ENCODE measurements at regions not wholly inside any gene's neighbourhood (a gene's known extent, or its start where the extent isn't known, plus 50 kb on each side); places are given as distances from the start of the nearest gene placed in this dataset.

GRCh38 chr5:73365990-73366667 is 82.4 kb downstream of the FOXD1 start:
- TF ChIP-seq CTCF (IDR thresholded peaks at IDR 0.05; ENCODE audit: extremely low read depth, low read depth, low read length), result no peak
- H3K4me2 ChIP-seq (ENCODE audit: insufficient read depth, low read length), result peak overlapping the region; percentile 56
- DNase-seq (ENCODE audit: insufficient read length, low spot score, missing footprints), result no peak

GRCh38 chr5:73365301-73365853 is 83.2 kb downstream of the FOXD1 start:
- H3K27ac ChIP-seq (ENCODE audit: low read depth, low read length), result peak overlapping the region; percentile 81
- no peaks in the 10 kb centered on the region for H3K79me2 ChIP-seq (ENCODE audit: insufficient read depth, low read length)
- TF ChIP-seq CTCF (IDR thresholded peaks at IDR 0.05; ENCODE audit: extremely low read depth, low read depth, low read length), result no peak
- H3K4me3 ChIP-seq (ENCODE audit: insufficient read depth, low read length), result no peak overlapping the region
- H3K9me3 ChIP-seq (ENCODE audit: low read depth, low read length), result no peaks in the 10 kb centered on the region
- no peak overlapping the region for H2AFZ ChIP-seq (ENCODE audit: low read length)
- no peaks in the 10 kb centered on the region for H3K36me3 ChIP-seq (ENCODE audit: insufficient read depth, low read length)
- no peaks in the 10 kb centered on the region for H4K20me1 ChIP-seq (ENCODE audit: insufficient read depth, low read length)
- DNase-seq (ENCODE audit: insufficient read length, low spot score, missing footprints), result peak; percentile 81
- peaks cover 35% of the 10 kb centered on the region for H3K4me1 ChIP-seq (ENCODE audit: insufficient read depth, low read length)
- H3K4me2 ChIP-seq (ENCODE audit: insufficient read depth, low read length), result peak overlapping the region; percentile 56
- no peaks in the 10 kb centered on the region for H3K27me3 ChIP-seq (ENCODE audit: insufficient read depth, low read length)

More at GRCh38 chr5:73365990-73366667, 82.4 kb downstream of the FOXD1 start:
- Histone ChIP-seq H3K27me3 (ENCODE audit: insufficient read depth, low read length) (no peaks in the 10 kb centered on the region), H3K9me3 (ENCODE audit: low read depth, low read length) (no peaks in the 10 kb centered on the region), H3K36me3 (ENCODE audit: insufficient read depth, low read length) (no peaks in the 10 kb centered on the region), H3K4me1 (ENCODE audit: insufficient read depth, low read length) (peaks cover 42% of the 10 kb centered on the region), H3K4me3 (ENCODE audit: insufficient read depth, low read length) (no peak overlapping the region), H3K79me2 (ENCODE audit: insufficient read depth, low read length) (no peaks in the 10 kb centered on the region), H4K20me1 (ENCODE audit: insufficient read depth, low read length) (no peaks in the 10 kb centered on the region), H3K27ac (ENCODE audit: low read depth, low read length) (peak overlapping the region; percentile 81), H2AFZ (ENCODE audit: low read length) (peak overlapping the region; percentile 38)

GRCh38 chr5:73363911-73364730 is 84.5 kb downstream of the FOXD1 start:
- no peaks in the 10 kb centered on the region for H3K36me3 ChIP-seq (ENCODE audit: insufficient read depth, low read length)
- peak overlapping the region; percentile 39 for H2AFZ ChIP-seq (ENCODE audit: low read length)
- peak; percentile 35 for TF ChIP-seq CTCF (IDR thresholded peaks at IDR 0.05; ENCODE audit: extremely low read depth, low read depth, low read length)
- no peaks in the 10 kb centered on the region for H3K9me3 ChIP-seq (ENCODE audit: low read depth, low read length)
- peak overlapping the region; percentile 11 for H3K27ac ChIP-seq (ENCODE audit: low read depth, low read length)
- peak overlapping the region; percentile 4 for H3K4me2 ChIP-seq (ENCODE audit: insufficient read depth, low read length)
- peaks cover 28% of the 10 kb centered on the region for H3K4me1 ChIP-seq (ENCODE audit: insufficient read depth, low read length)
- DNase-seq (ENCODE audit: insufficient read length, low spot score, missing footprints), result peak; percentile 63
- H4K20me1 ChIP-seq (ENCODE audit: insufficient read depth, low read length), result no peaks in the 10 kb centered on the region
- no peaks in the 10 kb centered on the region for H3K79me2 ChIP-seq (ENCODE audit: insufficient read depth, low read length)
- no peak overlapping the region for H3K4me3 ChIP-seq (ENCODE audit: insufficient read depth, low read length)
- H3K27me3 ChIP-seq (ENCODE audit: insufficient read depth, low read length), result no peaks in the 10 kb centered on the region

- H3K27me3 ChIP-seq (ENCODE audit: insufficient read depth, low read length), result no peaks in the 10 kb centered on the region
- no peaks in the 10 kb centered on the region for H3K36me3 ChIP-seq (ENCODE audit: insufficient read depth, low read length)
- no peaks in the 10 kb centered on the region for H4K20me1 ChIP-seq (ENCODE audit: insufficient read depth, low read length)
- no peak for TF ChIP-seq CTCF (IDR thresholded peaks at IDR 0.05; ENCODE audit: extremely low read depth, low read depth, low read length)
- H3K4me3 ChIP-seq (ENCODE audit: insufficient read depth, low read length), result no peak overlapping the region
- no peaks in the 10 kb centered on the region for H3K79me2 ChIP-seq (ENCODE audit: insufficient read depth, low read length)
- H3K27ac ChIP-seq (ENCODE audit: low read depth, low read length), result no peak overlapping the region
- no peak overlapping the region for H3K4me2 ChIP-seq (ENCODE audit: insufficient read depth, low read length)
- H3K4me1 ChIP-seq (ENCODE audit: insufficient read depth, low read length), result peaks cover 18% of the 10 kb centered on the region
- H3K9me3 ChIP-seq (ENCODE audit: low read depth, low read length), result no peaks in the 10 kb centered on the region
- DNase-seq (ENCODE audit: insufficient read length, low spot score, missing footprints), result no peak
- H2AFZ ChIP-seq (ENCODE audit: low read length), result no peak overlapping the region
Observed at GRCh38 chr5:73359395-73359794, 89.2 kb downstream of the FOXD1 start.
